ENCODE measurements at regions not wholly inside any gene's neighbourhood (a gene's known extent, or its start where the extent isn't known, plus 50 kb on each side); places are given as distances from the start of the nearest gene placed in this dataset.
"Not testable (repeated sequence)": the region's sequence is repeated elsewhere in the genome, so short reads cannot be mapped to it uniquely, and the experiment has no call there.

DNA sequence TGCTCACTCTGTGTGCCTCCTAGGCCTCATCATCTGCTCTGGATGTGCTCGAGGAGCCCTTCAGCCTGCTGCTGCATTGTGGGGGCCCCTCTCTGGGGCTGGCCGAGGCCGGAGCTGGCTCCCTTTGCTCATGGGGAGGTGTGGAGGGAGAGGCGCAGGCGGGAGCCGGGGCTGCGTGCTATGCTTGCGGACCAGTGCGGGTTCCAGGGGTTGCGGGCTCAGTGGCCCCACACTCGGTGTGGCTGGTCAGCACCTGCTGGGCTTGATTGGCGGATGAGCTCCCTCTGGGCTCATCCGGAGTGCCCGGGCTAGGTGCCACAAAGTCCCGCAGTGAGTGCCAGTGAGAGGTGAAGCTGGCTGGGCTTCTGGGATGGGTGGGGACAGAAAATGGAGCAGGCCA is 264.2 kb downstream of the SI start:
- Histone ChIP-seq H3K36me3 (ENCODE audit: control insufficient read depth, insufficient read depth, low read length) (no peaks in the 10 kb centered on the region), H3K4me1 (ENCODE audit: control insufficient read depth, insufficient read depth, low read length, poor library complexity, severe bottlenecking) (no peaks in the 10 kb centered on the region), H3K4me3 (ENCODE audit: low read depth, low read length) (no peak overlapping the region), H3K27ac (ENCODE audit: insufficient read depth, low read length, poor library complexity, severe bottlenecking) (no peak overlapping the region), H3K9me3 (ENCODE audit: control insufficient read depth in 2 of 2, low read length in 2 of 2) (peaks cover 0 to 7% of the 10 kb centered on the region in 2 experiments), H3K27me3 (ENCODE audit: control insufficient read depth, insufficient read depth, low read length) (no peaks in the 10 kb centered on the region)
- DNase-seq (no peak), ATAC-seq (ENCODE audit: low read depth in 2 of 2) (no peak)
- Mint-ChIP-seq H3K36me3 (no peaks in the 10 kb centered on the region), H3K4me3 (no peak overlapping the region), H3K27me3 (no peaks in the 10 kb centered on the region), H3K27ac (no peak overlapping the region), H3K9me3 (peaks cover 0 to 16% (median 3%) of the 10 kb centered on the region in 7 donors), H3K4me1 (no peaks in the 10 kb centered on the region)

DNA sequence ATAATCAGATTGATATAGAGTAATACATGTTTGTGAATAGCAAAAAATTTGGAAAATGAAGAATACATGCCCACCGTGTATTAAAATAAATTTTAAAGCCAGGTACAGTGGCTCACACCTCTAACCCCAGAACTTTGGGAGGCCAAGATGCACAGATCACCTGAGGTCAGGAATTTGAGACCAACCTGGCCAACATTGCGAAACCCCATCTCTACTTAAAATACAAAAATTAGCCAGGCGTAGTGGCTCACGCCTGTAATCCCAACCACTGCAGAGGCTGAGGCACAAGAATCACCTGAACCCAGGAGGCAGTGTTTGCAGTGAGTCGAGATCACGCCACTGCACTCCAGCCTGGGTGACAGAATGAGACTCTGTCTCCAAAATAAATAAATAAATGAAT is 266.3 kb downstream of the SI start:
- Histone ChIP-seq H3K27ac (ENCODE audit: insufficient read depth, low read length, poor library complexity, severe bottlenecking) (no peak overlapping the region), H3K4me3 (ENCODE audit: low read depth, low read length) (no peak overlapping the region), H3K36me3 (ENCODE audit: control insufficient read depth, insufficient read depth, low read length) (no peaks in the 10 kb centered on the region), H3K27me3 (ENCODE audit: control insufficient read depth, insufficient read depth, low read length) (no peaks in the 10 kb centered on the region), H3K4me1 (ENCODE audit: control insufficient read depth, insufficient read depth, low read length, poor library complexity, severe bottlenecking) (no peaks in the 10 kb centered on the region), H3K9me3 (ENCODE audit: control insufficient read depth in 2 of 2, low read length in 2 of 2) (no peaks in the 10 kb centered on the region)
- Mint-ChIP-seq H3K4me1 (no peaks in the 10 kb centered on the region), H3K9me3 (peaks cover 0 to 14% (median 3%) of the 10 kb centered on the region in 7 donors), H3K27me3 (no peaks in the 10 kb centered on the region), H3K27ac (no peak overlapping the region), H3K4me3 (no peak overlapping the region), H3K36me3 (no peaks in the 10 kb centered on the region)
- ATAC-seq (ENCODE audit: low read depth in 2 of 2), result no peak
- DNase-seq, result no peak

DNA sequence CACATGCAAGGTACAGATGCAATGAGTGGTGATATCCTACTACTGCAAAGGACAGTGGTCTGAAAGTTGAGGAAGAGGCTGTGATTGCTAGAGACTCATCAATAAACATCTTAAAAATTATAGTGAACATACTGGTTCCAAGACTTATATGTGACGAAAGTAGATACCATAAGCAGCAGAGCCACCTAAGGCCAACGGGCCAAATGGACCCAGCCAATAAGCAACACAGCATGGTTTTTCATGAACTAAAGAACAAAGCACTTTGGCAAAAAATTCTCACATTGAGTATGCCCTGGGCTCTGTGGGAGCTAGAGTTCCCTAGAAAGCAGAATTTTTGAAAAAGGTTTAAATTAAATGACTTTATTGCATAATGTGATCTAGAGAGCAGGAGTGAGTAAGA is 272.1 kb downstream of the SI start:
- Histone ChIP-seq H3K36me3 (ENCODE audit: control insufficient read depth, insufficient read depth, low read length) (no peaks in the 10 kb centered on the region), H3K4me3 (ENCODE audit: low read depth, low read length) (no peak overlapping the region), H3K4me1 (ENCODE audit: control insufficient read depth, insufficient read depth, low read length, poor library complexity, severe bottlenecking) (no peaks in the 10 kb centered on the region), H3K27me3 (ENCODE audit: control insufficient read depth, insufficient read depth, low read length) (no peaks in the 10 kb centered on the region), H3K9me3 (ENCODE audit: control insufficient read depth in 2 of 2, low read length in 2 of 2) (peaks cover 0 to 6% of the 10 kb centered on the region in 2 experiments), H3K27ac (ENCODE audit: insufficient read depth, low read length, poor library complexity, severe bottlenecking) (no peak overlapping the region)
- H3K9me3 Mint-ChIP-seq, result peaks cover 0 to 16% (median 6%) of the 10 kb centered on the region in 7 donors
- ATAC-seq (ENCODE audit: low read depth in 2 of 2) (no peak), DNase-seq (no peak)
- no peaks in the 10 kb centered on the region for H3K27me3 Mint-ChIP-seq
- no peaks in the 10 kb centered on the region for H3K4me1 Mint-ChIP-seq
- H3K27ac Mint-ChIP-seq, result no peak overlapping the region
- no peaks in the 10 kb centered on the region for H3K36me3 Mint-ChIP-seq
- H3K4me3 Mint-ChIP-seq, result no peak overlapping the region

DNA sequence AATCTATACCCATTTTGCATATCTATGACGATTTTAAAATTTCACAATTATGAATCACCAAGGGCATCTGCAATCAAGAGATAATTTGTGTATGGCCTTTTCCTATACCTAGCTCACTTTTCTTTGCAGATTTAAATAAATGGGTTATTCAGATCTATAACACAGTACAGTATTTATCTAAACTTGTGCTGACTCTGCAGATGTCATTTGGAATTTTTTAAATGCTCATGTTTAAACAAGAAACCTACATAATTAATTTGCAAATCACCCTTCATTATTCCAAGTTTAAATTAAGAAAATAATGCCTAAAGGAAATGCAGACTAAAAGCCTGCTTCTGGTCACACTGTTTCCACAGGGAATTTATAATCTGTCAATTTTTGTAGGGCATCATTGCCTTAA is 284.2 kb downstream of the SI start:
- ATAC-seq (ENCODE audit: low read depth in 2 of 2), result no peak
- H3K27ac ChIP-seq (ENCODE audit: insufficient read depth, low read length, poor library complexity, severe bottlenecking), result no peak overlapping the region

DNA sequence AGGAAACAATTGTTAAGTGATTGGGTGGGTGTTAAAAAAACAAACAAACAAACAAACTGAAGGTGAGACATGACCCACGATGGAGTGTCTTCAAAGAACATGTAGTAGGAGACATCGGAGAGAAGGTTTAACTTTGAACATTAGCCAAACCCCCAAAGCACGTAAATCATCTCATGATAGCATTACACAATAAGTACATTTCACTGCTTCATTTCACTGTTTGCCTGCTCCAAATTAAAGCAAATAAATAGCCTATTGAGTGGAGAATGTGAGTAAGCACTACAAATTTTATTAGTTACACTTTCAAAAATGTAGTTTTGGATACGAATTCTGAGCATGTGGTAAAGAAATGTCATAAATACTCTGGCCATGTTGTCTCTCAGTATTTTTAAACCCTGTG is 287.0 kb downstream of the SI start:
- no peak overlapping the region for H3K27ac ChIP-seq (ENCODE audit: insufficient read depth, low read length, poor library complexity, severe bottlenecking)
- no peak overlapping the region for H3K4me3 ChIP-seq (ENCODE audit: low read depth, low read length)
- H3K4me1 ChIP-seq (ENCODE audit: control insufficient read depth, insufficient read depth, low read length, poor library complexity, severe bottlenecking), result no peaks in the 10 kb centered on the region
- no peak overlapping the region for H3K4me3 Mint-ChIP-seq
- ATAC-seq (ENCODE audit: low read depth in 2 of 2) (no peak), DNase-seq (no peak)
- peaks cover 2 to 12% (median 5%) of the 10 kb centered on the region in 7 donors for H3K9me3 Mint-ChIP-seq
- no peaks in the 10 kb centered on the region for H3K27me3 ChIP-seq (ENCODE audit: control insufficient read depth, insufficient read depth, low read length)
- no peaks in the 10 kb centered on the region for H3K36me3 Mint-ChIP-seq
- no peaks in the 10 kb centered on the region for H3K36me3 ChIP-seq (ENCODE audit: control insufficient read depth, insufficient read depth, low read length)
- H3K27ac Mint-ChIP-seq, result no peak overlapping the region
- no peaks in the 10 kb centered on the region for H3K4me1 Mint-ChIP-seq
- H3K27me3 Mint-ChIP-seq, result no peaks in the 10 kb centered on the region
- no peaks in the 10 kb centered on the region for H3K9me3 ChIP-seq (ENCODE audit: control insufficient read depth in 2 of 2, low read length in 2 of 2)

More for the DNA sequence above, 284.2 kb downstream of the SI start:
- Mint-ChIP-seq H3K4me1 (no peaks in the 10 kb centered on the region), H3K27ac (no peak overlapping the region), H3K9me3 (peaks cover 2 to 11% (median 8%) of the 10 kb centered on the region in 7 donors), H3K4me3 (no peak overlapping the region), H3K36me3 (no peaks in the 10 kb centered on the region), H3K27me3 (no peaks in the 10 kb centered on the region)
- peaks cover 0 to 3% of the 10 kb centered on the region in 2 experiments for H3K9me3 ChIP-seq (ENCODE audit: control insufficient read depth in 2 of 2, low read length in 2 of 2)
- no peaks in the 10 kb centered on the region for H3K4me1 ChIP-seq (ENCODE audit: control insufficient read depth, insufficient read depth, low read length, poor library complexity, severe bottlenecking)
- H3K4me3 ChIP-seq (ENCODE audit: low read depth, low read length), result no peak overlapping the region
- no peaks in the 10 kb centered on the region for H3K36me3 ChIP-seq (ENCODE audit: control insufficient read depth, insufficient read depth, low read length)
- H3K27me3 ChIP-seq (ENCODE audit: control insufficient read depth, insufficient read depth, low read length), result no peaks in the 10 kb centered on the region
- no peak for DNase-seq

DNA sequence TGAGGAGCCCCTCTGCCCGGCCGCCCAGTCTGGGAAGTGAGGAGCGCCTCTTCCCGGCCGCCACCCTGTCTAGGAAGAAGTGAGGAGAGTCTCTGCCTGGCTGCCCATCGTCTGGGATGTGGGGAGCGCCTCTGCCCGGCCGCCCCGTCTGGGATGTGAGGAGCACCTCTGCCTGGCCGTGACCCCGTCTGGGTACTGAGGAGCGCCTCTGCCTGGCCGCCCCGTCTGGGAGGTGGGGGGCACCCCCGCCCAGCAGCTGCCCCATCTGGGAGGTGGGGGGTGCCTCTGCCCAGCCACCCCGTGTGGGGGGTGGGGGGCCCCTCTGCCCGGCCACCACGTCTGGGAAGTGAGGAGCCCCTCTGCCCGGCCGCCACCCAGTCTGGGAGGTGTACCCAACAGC is 293.9 kb downstream of the SI start:
- H3K9me3 ChIP-seq (ENCODE audit: control insufficient read depth in 2 of 2, low read length in 2 of 2); H3K27me3 Mint-ChIP-seq; H3K4me3 ChIP-seq (ENCODE audit: low read depth, low read length); DNase-seq; ATAC-seq (ENCODE audit: low read depth in 2 of 2); H3K9me3 Mint-ChIP-seq; H3K4me1 ChIP-seq (ENCODE audit: control insufficient read depth, insufficient read depth, low read length, poor library complexity, severe bottlenecking); H3K36me3 ChIP-seq (ENCODE audit: control insufficient read depth, insufficient read depth, low read length); H3K4me3 Mint-ChIP-seq; H3K4me1 Mint-ChIP-seq; H3K27ac ChIP-seq (ENCODE audit: insufficient read depth, low read length, poor library complexity, severe bottlenecking); H3K36me3 Mint-ChIP-seq; H3K27me3 ChIP-seq (ENCODE audit: control insufficient read depth, insufficient read depth, low read length); H3K27ac Mint-ChIP-seq: not testable (repeated sequence)

DNA sequence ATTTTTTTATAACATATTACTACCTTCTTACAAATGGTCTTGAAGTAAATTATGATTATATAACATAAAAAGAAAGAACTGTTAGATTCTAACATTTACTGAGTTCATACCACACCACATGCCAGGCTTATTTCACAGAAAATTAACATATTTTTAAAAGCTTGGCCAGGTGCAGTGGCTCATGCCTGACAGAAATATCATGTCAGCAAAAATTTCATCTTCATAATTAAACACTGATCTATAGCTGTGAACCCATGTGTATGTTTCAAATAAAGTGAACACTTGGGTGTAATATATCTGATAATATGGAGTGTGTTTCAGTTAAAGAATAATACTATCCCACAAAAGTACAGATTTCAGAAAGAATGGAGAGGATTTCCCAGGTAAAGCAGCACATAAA is 296.5 kb downstream of the SI start:
- Mint-ChIP-seq H3K4me3 (no peak overlapping the region), H3K27me3 (no peaks in the 10 kb centered on the region), H3K4me1 (no peaks in the 10 kb centered on the region), H3K27ac (no peak overlapping the region), H3K9me3 (peaks cover under 1 to 9% (median 4%) of the 10 kb centered on the region in 7 donors), H3K36me3 (no peaks in the 10 kb centered on the region)
- H3K4me1 ChIP-seq (ENCODE audit: control insufficient read depth, insufficient read depth, low read length, poor library complexity, severe bottlenecking), result no peaks in the 10 kb centered on the region
- no peak for DNase-seq
- H3K9me3 ChIP-seq (ENCODE audit: control insufficient read depth in 2 of 2, low read length in 2 of 2), result peaks cover 0 to 2% of the 10 kb centered on the region in 2 experiments
- ATAC-seq (ENCODE audit: low read depth in 2 of 2), result no peak
- no peak overlapping the region for H3K27ac ChIP-seq (ENCODE audit: insufficient read depth, low read length, poor library complexity, severe bottlenecking)
- no peaks in the 10 kb centered on the region for H3K36me3 ChIP-seq (ENCODE audit: control insufficient read depth, insufficient read depth, low read length)
- no peaks in the 10 kb centered on the region for H3K27me3 ChIP-seq (ENCODE audit: control insufficient read depth, insufficient read depth, low read length)
- no peak overlapping the region for H3K4me3 ChIP-seq (ENCODE audit: low read depth, low read length)

DNA sequence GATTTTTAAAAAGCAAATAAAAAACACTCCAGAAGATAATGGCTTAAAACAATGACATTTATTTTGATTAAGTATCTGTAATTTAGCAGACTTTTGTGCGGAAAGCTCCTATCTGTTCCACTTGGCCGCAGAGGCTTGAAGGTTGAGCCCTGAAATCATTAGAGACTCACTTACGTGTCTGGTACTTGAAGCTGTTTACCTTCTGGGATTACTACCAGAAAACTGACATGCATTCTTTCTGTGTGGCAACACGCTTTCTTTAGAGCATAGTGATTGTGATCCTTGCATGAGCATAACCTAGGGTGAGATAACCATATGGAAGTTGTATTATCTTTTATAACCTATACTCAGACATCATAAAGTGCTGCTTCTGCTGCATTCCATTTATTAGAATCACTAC is 298.5 kb downstream of the SI start:
- peaks cover 0 to 4% of the 10 kb centered on the region in 2 experiments for H3K9me3 ChIP-seq (ENCODE audit: control insufficient read depth in 2 of 2, low read length in 2 of 2)
- H3K27me3 ChIP-seq (ENCODE audit: control insufficient read depth, insufficient read depth, low read length), result no peaks in the 10 kb centered on the region
- Mint-ChIP-seq H3K27ac (no peak overlapping the region), H3K36me3 (no peaks in the 10 kb centered on the region), H3K27me3 (no peaks in the 10 kb centered on the region), H3K4me3 (no peak overlapping the region), H3K9me3 (peaks cover 0 to 6% (median 4%) of the 10 kb centered on the region in 7 donors), H3K4me1 (no peaks in the 10 kb centered on the region)
- DNase-seq (no peak), ATAC-seq (ENCODE audit: low read depth in 2 of 2) (no peak)
- H3K36me3 ChIP-seq (ENCODE audit: control insufficient read depth, insufficient read depth, low read length), result no peaks in the 10 kb centered on the region
- H3K4me3 ChIP-seq (ENCODE audit: low read depth, low read length), result no peak overlapping the region
- H3K4me1 ChIP-seq (ENCODE audit: control insufficient read depth, insufficient read depth, low read length, poor library complexity, severe bottlenecking), result no peaks in the 10 kb centered on the region
- H3K27ac ChIP-seq (ENCODE audit: insufficient read depth, low read length, poor library complexity, severe bottlenecking), result no peak overlapping the region

Data from CD4-positive, CD25-positive, alpha-beta regulatory T cell (primary cell).